Astrocyte of the cerebellum (primary cell): ENCODE measurements at regions not wholly inside any gene's neighbourhood (a gene's known extent, or its start where the extent isn't known, plus 50 kb on each side); places are given as distances from the start of the nearest gene placed in this dataset.

Experiments
- DNase-seq: peaks from one replicate; pipeline ENCODE4 v3.0.0-alpha.2; 2011; ENCODE audit warnings: low read depth
- H3K4me3 ChIP-seq: 2 replicates; pipeline ENCODE4 v1.5.1; 2011; ENCODE audit warnings: mild to moderate bottlenecking, low read depth, low read length, moderate library complexity
- in situ Hi-C: cut with HindIII; loops from 2 replicates; pipeline ENCODE4 v1.10.0; 2017; ENCODE audit warnings: low sequenced_read_pairs
- TF ChIP-seq, protein P1 (sequence below): IDR thresholded peaks from 2 replicates; pipeline ENCODE4 v1.5.1; 2012; ENCODE audit warnings: low read length, low read depth, moderate library complexity, mild to moderate bottlenecking; ENCODE audit errors: missing control alignments

GRCh38 chr2:51579412-51579811 is 547.5 kb upstream of the NRXN1 start:
- H3K4me3 ChIP-seq: no peak overlapping the region
- TF ChIP-seq, protein P1, sequence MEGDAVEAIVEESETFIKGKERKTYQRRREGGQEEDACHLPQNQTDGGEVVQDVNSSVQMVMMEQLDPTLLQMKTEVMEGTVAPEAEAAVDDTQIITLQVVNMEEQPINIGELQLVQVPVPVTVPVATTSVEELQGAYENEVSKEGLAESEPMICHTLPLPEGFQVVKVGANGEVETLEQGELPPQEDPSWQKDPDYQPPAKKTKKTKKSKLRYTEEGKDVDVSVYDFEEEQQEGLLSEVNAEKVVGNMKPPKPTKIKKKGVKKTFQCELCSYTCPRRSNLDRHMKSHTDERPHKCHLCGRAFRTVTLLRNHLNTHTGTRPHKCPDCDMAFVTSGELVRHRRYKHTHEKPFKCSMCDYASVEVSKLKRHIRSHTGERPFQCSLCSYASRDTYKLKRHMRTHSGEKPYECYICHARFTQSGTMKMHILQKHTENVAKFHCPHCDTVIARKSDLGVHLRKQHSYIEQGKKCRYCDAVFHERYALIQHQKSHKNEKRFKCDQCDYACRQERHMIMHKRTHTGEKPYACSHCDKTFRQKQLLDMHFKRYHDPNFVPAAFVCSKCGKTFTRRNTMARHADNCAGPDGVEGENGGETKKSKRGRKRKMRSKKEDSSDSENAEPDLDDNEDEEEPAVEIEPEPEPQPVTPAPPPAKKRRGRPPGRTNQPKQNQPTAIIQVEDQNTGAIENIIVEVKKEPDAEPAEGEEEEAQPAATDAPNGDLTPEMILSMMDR: no peak
- no peak for DNase-seq
- in situ Hi-C loops: no loop called here

GRCh38 chr2:51575181-51575580 is 543.2 kb upstream of the NRXN1 start:
- TF ChIP-seq, protein P1: no peak
- in situ Hi-C loops: no loop called here
- no peak overlapping the region for H3K4me3 ChIP-seq
- DNase-seq: no peak

GRCh38 chr2:51559026-51559425 is 527.1 kb upstream of the NRXN1 start:
- in situ Hi-C loops: no loop called here
- no peak for DNase-seq
- H3K4me3 ChIP-seq: no peak overlapping the region
- TF ChIP-seq, protein P1: no peak

DNA sequence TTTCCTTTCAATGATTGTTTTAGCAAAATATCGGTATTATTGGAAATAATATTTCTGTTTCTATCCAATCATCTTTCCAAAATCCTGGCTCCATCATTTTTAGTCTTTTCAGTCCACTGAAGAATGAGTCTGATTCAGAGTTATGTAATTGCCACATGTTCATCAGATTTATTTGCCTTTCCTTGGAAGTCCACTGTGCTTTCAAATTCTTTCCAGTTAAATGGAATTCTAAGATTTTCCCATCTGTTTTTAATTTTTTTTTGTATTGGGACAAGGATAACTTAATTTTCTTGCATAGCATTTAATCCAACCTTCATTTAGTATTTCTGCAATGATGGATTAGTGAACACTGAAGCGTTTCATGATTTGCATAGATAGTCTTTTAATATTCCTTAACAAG is 521.5 kb upstream of the NRXN1 start:
- in situ Hi-C loops: no loop called here
- H3K4me3 ChIP-seq: no peak overlapping the region
- DNase-seq: no peak
- TF ChIP-seq, protein P1: no peak

- no peak overlapping the region for H3K4me3 ChIP-seq
- DNase-seq: no peak
- TF ChIP-seq, protein P1: no peak
- in situ Hi-C loops: no loop called here
These were observed 503.8 kb upstream of the NRXN1 start for GRCh38 chr2:51535763-51536162.

DNA sequence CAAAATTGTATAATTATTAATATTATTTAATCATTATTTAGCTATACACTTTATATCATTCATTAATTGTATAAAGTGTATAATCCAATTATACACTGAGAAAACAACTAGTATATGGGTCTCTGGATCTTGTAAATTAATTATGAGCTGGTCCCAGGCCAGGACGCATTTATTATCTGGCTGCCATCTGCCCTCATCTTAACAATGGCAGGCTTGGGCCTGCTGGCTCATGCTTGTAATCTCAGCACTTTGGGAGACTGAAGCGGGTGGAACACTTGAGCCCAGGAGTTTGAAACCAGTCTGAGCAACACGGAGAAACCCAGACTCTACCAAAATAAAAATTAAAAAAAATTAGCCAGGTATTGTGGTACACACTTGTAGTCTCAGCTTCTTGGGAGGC is 502.2 kb upstream of the NRXN1 start:
- H3K4me3 ChIP-seq: no peak overlapping the region
- no peak for DNase-seq
- TF ChIP-seq, protein P1: no peak
- in situ Hi-C loops: no loop called here

GRCh38 chr2:51528156-51528555 is 496.2 kb upstream of the NRXN1 start:
- H3K4me3 ChIP-seq: no peak overlapping the region
- no peak for DNase-seq
- TF ChIP-seq, protein P1: no peak
- in situ Hi-C loops: no loop called here
